ENCODE measurements at regions not wholly inside any gene's neighbourhood (a gene's known extent, or its start where the extent isn't known, plus 50 kb on each side); places are given as distances from the start of the nearest gene placed in this dataset.

DNA sequence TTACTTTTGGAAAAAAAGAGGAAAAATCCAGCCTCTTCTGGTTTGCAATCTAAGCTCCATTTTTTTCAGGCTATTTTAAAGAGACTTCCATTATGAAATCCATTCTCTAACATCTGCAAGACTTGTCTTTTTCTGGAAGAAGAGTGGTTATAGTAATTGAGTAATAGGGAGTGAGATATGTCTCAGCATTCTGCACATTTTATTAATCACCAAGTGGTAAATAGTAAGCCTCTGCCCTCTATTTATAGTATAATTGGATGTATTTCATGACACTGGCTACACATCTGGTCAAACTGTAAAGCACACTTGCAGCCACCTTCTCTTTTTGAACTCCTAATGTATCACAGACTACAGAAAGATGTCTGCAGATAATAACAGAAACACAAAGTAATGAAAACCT lies 391.1 kb downstream of the ETS1 start:
- Mint-ChIP-seq H3K27ac (ENCODE audit: unreplicated experiment) (no peak overlapping the region), H3K9me3 (ENCODE audit: unreplicated experiment) (no peaks in the 10 kb centered on the region), H3K4me1 (ENCODE audit: low read depth, unreplicated experiment) (no peaks in the 10 kb centered on the region), H3K27me3 (ENCODE audit: unreplicated experiment) (no peaks in the 10 kb centered on the region), H3K4me3 (ENCODE audit: unreplicated experiment) (no peak overlapping the region), H3K36me3 (ENCODE audit: unreplicated experiment) (no peaks in the 10 kb centered on the region)
- TF ChIP-seq, protein P1, sequence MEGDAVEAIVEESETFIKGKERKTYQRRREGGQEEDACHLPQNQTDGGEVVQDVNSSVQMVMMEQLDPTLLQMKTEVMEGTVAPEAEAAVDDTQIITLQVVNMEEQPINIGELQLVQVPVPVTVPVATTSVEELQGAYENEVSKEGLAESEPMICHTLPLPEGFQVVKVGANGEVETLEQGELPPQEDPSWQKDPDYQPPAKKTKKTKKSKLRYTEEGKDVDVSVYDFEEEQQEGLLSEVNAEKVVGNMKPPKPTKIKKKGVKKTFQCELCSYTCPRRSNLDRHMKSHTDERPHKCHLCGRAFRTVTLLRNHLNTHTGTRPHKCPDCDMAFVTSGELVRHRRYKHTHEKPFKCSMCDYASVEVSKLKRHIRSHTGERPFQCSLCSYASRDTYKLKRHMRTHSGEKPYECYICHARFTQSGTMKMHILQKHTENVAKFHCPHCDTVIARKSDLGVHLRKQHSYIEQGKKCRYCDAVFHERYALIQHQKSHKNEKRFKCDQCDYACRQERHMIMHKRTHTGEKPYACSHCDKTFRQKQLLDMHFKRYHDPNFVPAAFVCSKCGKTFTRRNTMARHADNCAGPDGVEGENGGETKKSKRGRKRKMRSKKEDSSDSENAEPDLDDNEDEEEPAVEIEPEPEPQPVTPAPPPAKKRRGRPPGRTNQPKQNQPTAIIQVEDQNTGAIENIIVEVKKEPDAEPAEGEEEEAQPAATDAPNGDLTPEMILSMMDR (IDR thresholded peaks at IDR 0.05; ENCODE audit: partially characterized antibody, unreplicated experiment): no peak
- DNase-seq: no peak

DNA sequence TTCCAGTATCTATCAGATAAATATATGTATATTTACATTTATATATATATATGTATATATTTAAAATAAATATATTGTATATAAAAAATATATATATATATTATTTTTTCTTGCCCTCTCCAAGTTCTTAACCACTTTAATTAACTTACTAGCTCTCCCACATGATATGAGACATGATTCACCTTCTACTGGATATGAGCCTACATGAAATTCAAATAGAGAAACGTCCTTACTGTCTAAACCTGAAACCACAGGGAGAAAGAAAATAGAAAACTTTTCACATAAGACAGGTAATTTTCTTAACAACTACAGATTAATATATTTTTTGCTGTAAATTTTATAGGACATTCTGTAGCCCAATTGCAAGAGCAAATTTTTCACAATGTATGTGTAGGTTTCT lies 391.6 kb downstream of the ETS1 start:
- TF ChIP-seq, protein P1 (IDR thresholded peaks at IDR 0.05; ENCODE audit: partially characterized antibody, unreplicated experiment): no peak
- DNase-seq: no peak
- H3K27me3 Mint-ChIP-seq (ENCODE audit: unreplicated experiment): no peaks in the 10 kb centered on the region
- H3K4me3 Mint-ChIP-seq (ENCODE audit: unreplicated experiment): no peak overlapping the region
- H3K27ac Mint-ChIP-seq (ENCODE audit: unreplicated experiment): no peak overlapping the region
- no peaks in the 10 kb centered on the region for H3K4me1 Mint-ChIP-seq (ENCODE audit: low read depth, unreplicated experiment)
- no peaks in the 10 kb centered on the region for H3K36me3 Mint-ChIP-seq (ENCODE audit: unreplicated experiment)
- no peaks in the 10 kb centered on the region for H3K9me3 Mint-ChIP-seq (ENCODE audit: unreplicated experiment)

GRCh38 chr11:128195057-128195751 lies 392.2 kb downstream of the ETS1 start:
- H3K27me3 Mint-ChIP-seq (ENCODE audit: unreplicated experiment): no peaks in the 10 kb centered on the region
- H3K9me3 Mint-ChIP-seq (ENCODE audit: unreplicated experiment): no peaks in the 10 kb centered on the region
- H3K4me3 Mint-ChIP-seq (ENCODE audit: unreplicated experiment): no peak overlapping the region

DNA sequence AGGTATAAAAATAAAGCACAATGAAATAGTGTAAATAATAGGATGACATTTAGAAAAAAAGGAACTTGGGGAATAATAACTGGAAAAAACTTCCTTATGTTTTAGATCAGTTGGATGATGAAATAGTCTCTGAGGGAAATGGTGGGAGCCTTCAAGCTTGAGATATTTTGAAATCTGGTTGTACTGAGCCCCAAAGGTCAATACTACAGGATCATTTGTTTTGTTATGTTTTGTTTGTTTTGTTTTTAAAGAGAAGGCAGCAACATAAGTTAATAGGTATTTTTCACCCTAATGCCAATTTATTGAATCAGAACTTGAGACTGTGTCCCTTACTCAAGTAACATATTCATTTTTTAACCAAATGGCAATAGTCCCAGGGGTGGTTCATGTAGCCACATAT lies 393.1 kb downstream of the ETS1 start:
- Mint-ChIP-seq H3K4me3 (ENCODE audit: unreplicated experiment) (no peak overlapping the region), H3K9me3 (ENCODE audit: unreplicated experiment) (no peaks in the 10 kb centered on the region)

More at GRCh38 chr11:128195057-128195751, 392.2 kb downstream of the ETS1 start:
- Mint-ChIP-seq H3K36me3 (ENCODE audit: unreplicated experiment) (no peaks in the 10 kb centered on the region), H3K4me1 (ENCODE audit: low read depth, unreplicated experiment) (no peaks in the 10 kb centered on the region), H3K27ac (ENCODE audit: unreplicated experiment) (no peak overlapping the region)
- DNase-seq: no peak
- TF ChIP-seq, protein P1 (IDR thresholded peaks at IDR 0.05; ENCODE audit: partially characterized antibody, unreplicated experiment): no peak

GRCh38 chr11:128193615-128194014 lies 393.7 kb downstream of the ETS1 start:
- TF ChIP-seq, protein P1 (IDR thresholded peaks at IDR 0.05; ENCODE audit: partially characterized antibody, unreplicated experiment): no peak
- peaks cover 2% of the 10 kb centered on the region for H3K4me1 Mint-ChIP-seq (ENCODE audit: low read depth, unreplicated experiment)
- no peak overlapping the region for H3K27ac Mint-ChIP-seq (ENCODE audit: unreplicated experiment)
- H3K9me3 Mint-ChIP-seq (ENCODE audit: unreplicated experiment): no peaks in the 10 kb centered on the region
- H3K4me3 Mint-ChIP-seq (ENCODE audit: unreplicated experiment): no peak overlapping the region
- no peaks in the 10 kb centered on the region for H3K36me3 Mint-ChIP-seq (ENCODE audit: unreplicated experiment)
- H3K27me3 Mint-ChIP-seq (ENCODE audit: unreplicated experiment): no peaks in the 10 kb centered on the region
- DNase-seq: no peak

More for the DNA sequence above, 393.1 kb downstream of the ETS1 start:
- no peaks in the 10 kb centered on the region for H3K27me3 Mint-ChIP-seq (ENCODE audit: unreplicated experiment)
- H3K4me1 Mint-ChIP-seq (ENCODE audit: low read depth, unreplicated experiment): no peaks in the 10 kb centered on the region
- H3K27ac Mint-ChIP-seq (ENCODE audit: unreplicated experiment): no peak overlapping the region
- H3K36me3 Mint-ChIP-seq (ENCODE audit: unreplicated experiment): no peaks in the 10 kb centered on the region
- no peak for DNase-seq
- TF ChIP-seq, protein P1 (IDR thresholded peaks at IDR 0.05; ENCODE audit: partially characterized antibody, unreplicated experiment): no peak
